ENCODE measurements at regions not wholly inside any gene's neighbourhood (a gene's known extent, or its start where the extent isn't known, plus 50 kb on each side); places are given as distances from the start of the nearest gene placed in this dataset.
"Not testable (repeated sequence)": the region's sequence is repeated elsewhere in the genome, so short reads cannot be mapped to it uniquely, and the experiment has no call there.

GRCh38 chr7:55261386-55261770 lies 103.8 kb upstream of the LANCL2 start:
- no peaks in the 10 kb centered on the region for H3K4me1 Mint-ChIP-seq
- no peak overlapping the region for H3K27ac ChIP-seq (ENCODE audit: insufficient read depth, low read length, poor library complexity, severe bottlenecking)
- no peaks in the 10 kb centered on the region for H3K4me1 ChIP-seq (ENCODE audit: control insufficient read depth, insufficient read depth, low read length, poor library complexity, severe bottlenecking)
- peaks cover 0 to 2% (median 0%) of the 10 kb centered on the region in 7 donors for H3K9me3 Mint-ChIP-seq
- no peak overlapping the region for H3K27ac Mint-ChIP-seq
- peaks cover 6% of the 10 kb centered on the region for H3K27me3 ChIP-seq (ENCODE audit: control insufficient read depth, insufficient read depth, low read length)
- ATAC-seq (ENCODE audit: low read depth in 2 of 2) (no peak), DNase-seq (no peak)
- H3K4me3 ChIP-seq (ENCODE audit: low read depth, low read length) = no peak overlapping the region
- no peaks in the 10 kb centered on the region for H3K36me3 ChIP-seq (ENCODE audit: control insufficient read depth, insufficient read depth, low read length)
- H3K27me3 Mint-ChIP-seq = peaks cover 62% of the 10 kb centered on the region
- H3K9me3 ChIP-seq (ENCODE audit: control insufficient read depth in 2 of 2, low read length in 2 of 2) = no peaks in the 10 kb centered on the region
- H3K36me3 Mint-ChIP-seq = no peaks in the 10 kb centered on the region
- H3K4me3 Mint-ChIP-seq = no peak overlapping the region

- not testable (repeated sequence) for DNase-seq; H3K4me1 Mint-ChIP-seq; ATAC-seq (ENCODE audit: low read depth in 2 of 2); H3K27ac Mint-ChIP-seq; H3K27ac ChIP-seq (ENCODE audit: insufficient read depth, low read length, poor library complexity, severe bottlenecking); H3K4me1 ChIP-seq (ENCODE audit: control insufficient read depth, insufficient read depth, low read length, poor library complexity, severe bottlenecking); H3K27me3 ChIP-seq (ENCODE audit: control insufficient read depth, insufficient read depth, low read length); H3K9me3 ChIP-seq (ENCODE audit: control insufficient read depth in 2 of 2, low read length in 2 of 2); H3K9me3 Mint-ChIP-seq; H3K4me3 ChIP-seq (ENCODE audit: low read depth, low read length); H3K4me3 Mint-ChIP-seq; H3K36me3 Mint-ChIP-seq; H3K36me3 ChIP-seq (ENCODE audit: control insufficient read depth, insufficient read depth, low read length)
- peaks cover 43% of the 10 kb centered on the region for H3K27me3 Mint-ChIP-seq
Observed at GRCh38 chr7:55265328-55265727, 99.8 kb upstream of the LANCL2 start.

- H3K27me3 Mint-ChIP-seq = peaks cover 42% of the 10 kb centered on the region
- no peak overlapping the region for H3K27ac Mint-ChIP-seq
Observed at GRCh38 chr7:55265836-55266642, 99.1 kb upstream of the LANCL2 start.

GRCh38 chr7:55271069-55271626 lies 94.0 kb upstream of the LANCL2 start:
- Histone ChIP-seq H3K9me3 (ENCODE audit: control insufficient read depth in 2 of 2, low read length in 2 of 2) (no peaks in the 10 kb centered on the region), H3K4me1 (ENCODE audit: control insufficient read depth, insufficient read depth, low read length, poor library complexity, severe bottlenecking) (no peaks in the 10 kb centered on the region), H3K4me3 (ENCODE audit: low read depth, low read length) (no peak overlapping the region), H3K27ac (ENCODE audit: insufficient read depth, low read length, poor library complexity, severe bottlenecking) (no peak overlapping the region), H3K27me3 (ENCODE audit: control insufficient read depth, insufficient read depth, low read length) (no peaks in the 10 kb centered on the region), H3K36me3 (ENCODE audit: control insufficient read depth, insufficient read depth, low read length) (no peaks in the 10 kb centered on the region)
- no peaks in the 10 kb centered on the region for H3K4me1 Mint-ChIP-seq
- DNase-seq (no peak), ATAC-seq (ENCODE audit: low read depth in 2 of 2) (no peak)
- H3K36me3 Mint-ChIP-seq = no peaks in the 10 kb centered on the region
- H3K9me3 Mint-ChIP-seq = no peaks in the 10 kb centered on the region
- peaks cover 13% of the 10 kb centered on the region for H3K27me3 Mint-ChIP-seq
- H3K4me3 Mint-ChIP-seq = no peak overlapping the region
- no peak overlapping the region for H3K27ac Mint-ChIP-seq

More at GRCh38 chr7:55265836-55266642, 99.1 kb upstream of the LANCL2 start:
- H3K9me3 Mint-ChIP-seq = no peaks in the 10 kb centered on the region
- no peaks in the 10 kb centered on the region for H3K4me1 Mint-ChIP-seq
- no peaks in the 10 kb centered on the region for H3K36me3 Mint-ChIP-seq
- no peak overlapping the region for H3K27ac ChIP-seq (ENCODE audit: insufficient read depth, low read length, poor library complexity, severe bottlenecking)
- no peaks in the 10 kb centered on the region for H3K36me3 ChIP-seq (ENCODE audit: control insufficient read depth, insufficient read depth, low read length)
- ATAC-seq (ENCODE audit: low read depth in 2 of 2) (no peak), DNase-seq (no peak)
- peaks cover 6% of the 10 kb centered on the region for H3K27me3 ChIP-seq (ENCODE audit: control insufficient read depth, insufficient read depth, low read length)
- H3K4me1 ChIP-seq (ENCODE audit: control insufficient read depth, insufficient read depth, low read length, poor library complexity, severe bottlenecking) = no peaks in the 10 kb centered on the region
- H3K9me3 ChIP-seq (ENCODE audit: control insufficient read depth in 2 of 2, low read length in 2 of 2) = no peaks in the 10 kb centered on the region
- no peak overlapping the region for H3K4me3 ChIP-seq (ENCODE audit: low read depth, low read length)
- H3K4me3 Mint-ChIP-seq = no peak overlapping the region

- Histone ChIP-seq H3K36me3 (ENCODE audit: control insufficient read depth, insufficient read depth, low read length) (no peaks in the 10 kb centered on the region), H3K4me1 (ENCODE audit: control insufficient read depth, insufficient read depth, low read length, poor library complexity, severe bottlenecking) (no peaks in the 10 kb centered on the region), H3K27me3 (ENCODE audit: control insufficient read depth, insufficient read depth, low read length) (no peaks in the 10 kb centered on the region), H3K27ac (ENCODE audit: insufficient read depth, low read length, poor library complexity, severe bottlenecking) (no peak overlapping the region), H3K9me3 (ENCODE audit: control insufficient read depth in 2 of 2, low read length in 2 of 2) (no peaks in the 10 kb centered on the region), H3K4me3 (ENCODE audit: low read depth, low read length) (no peak overlapping the region)
- no peaks in the 10 kb centered on the region for H3K36me3 Mint-ChIP-seq
- H3K27me3 Mint-ChIP-seq = peaks cover 12% of the 10 kb centered on the region
- no peak overlapping the region for H3K27ac Mint-ChIP-seq
- ATAC-seq (ENCODE audit: low read depth in 2 of 2) = no peak
- H3K9me3 Mint-ChIP-seq = no peaks in the 10 kb centered on the region
- no peaks in the 10 kb centered on the region for H3K4me1 Mint-ChIP-seq
- DNase-seq = no peak
- H3K4me3 Mint-ChIP-seq = no peak overlapping the region
Observed at GRCh38 chr7:55271661-55272060, 93.5 kb upstream of the LANCL2 start.

- Histone ChIP-seq H3K27me3 (ENCODE audit: control insufficient read depth, insufficient read depth, low read length) (no peaks in the 10 kb centered on the region), H3K4me1 (ENCODE audit: control insufficient read depth, insufficient read depth, low read length, poor library complexity, severe bottlenecking) (no peaks in the 10 kb centered on the region), H3K9me3 (ENCODE audit: control insufficient read depth in 2 of 2, low read length in 2 of 2) (no peaks in the 10 kb centered on the region), H3K36me3 (ENCODE audit: control insufficient read depth, insufficient read depth, low read length) (no peaks in the 10 kb centered on the region), H3K27ac (ENCODE audit: insufficient read depth, low read length, poor library complexity, severe bottlenecking) (no peak overlapping the region), H3K4me3 (ENCODE audit: low read depth, low read length) (no peak overlapping the region)
- no peak for DNase-seq
- ATAC-seq (ENCODE audit: low read depth in 2 of 2) = no peak
- Mint-ChIP-seq H3K36me3 (no peaks in the 10 kb centered on the region), H3K4me1 (no peaks in the 10 kb centered on the region), H3K27ac (no peak overlapping the region), H3K9me3 (no peaks in the 10 kb centered on the region), H3K4me3 (no peak overlapping the region), H3K27me3 (peaks cover 15% of the 10 kb centered on the region)
Observed at GRCh38 chr7:55272328-55272727, 92.8 kb upstream of the LANCL2 start.

GRCh38 chr7:55273186-55273980 lies 91.8 kb upstream of the LANCL2 start:
- Mint-ChIP-seq H3K27ac (no peak overlapping the region), H3K4me3 (no peak overlapping the region)
- H3K9me3 ChIP-seq (ENCODE audit: control insufficient read depth in 2 of 2, low read length in 2 of 2) = no peaks in the 10 kb centered on the region

More at GRCh38 chr7:55273186-55273980, 91.8 kb upstream of the LANCL2 start:
- DNase-seq (no peak), ATAC-seq (ENCODE audit: low read depth in 2 of 2) (no peak)
- peaks cover 15% of the 10 kb centered on the region for H3K27me3 Mint-ChIP-seq
- Histone ChIP-seq H3K36me3 (ENCODE audit: control insufficient read depth, insufficient read depth, low read length) (no peaks in the 10 kb centered on the region), H3K27me3 (ENCODE audit: control insufficient read depth, insufficient read depth, low read length) (no peaks in the 10 kb centered on the region), H3K4me3 (ENCODE audit: low read depth, low read length) (no peak overlapping the region), H3K27ac (ENCODE audit: insufficient read depth, low read length, poor library complexity, severe bottlenecking) (no peak overlapping the region), H3K4me1 (ENCODE audit: control insufficient read depth, insufficient read depth, low read length, poor library complexity, severe bottlenecking) (no peaks in the 10 kb centered on the region)
- H3K4me1 Mint-ChIP-seq = no peaks in the 10 kb centered on the region
- no peaks in the 10 kb centered on the region for H3K36me3 Mint-ChIP-seq
- no peaks in the 10 kb centered on the region for H3K9me3 Mint-ChIP-seq
